K562 (cell line): ENCODE measurements at regions not wholly inside any gene's neighbourhood (a gene's known extent, or its start where the extent isn't known, plus 50 kb on each side); places are given as distances from the start of the nearest gene placed in this dataset.

Experiments
- ATAC-seq: fragments of 200-7000 bp; cut with Tn5 transposase; 3 replicates; pipeline ENCODE4 v1.9.1; 2020; ENCODE audit warnings: moderate library complexity
- BruUV-seq: library from RNA; stranded (reverse); fragments of 400-500 nt; replicated peaks from 2 replicates; lab custom pipeline; 2021; lab: Mats Ljungman, UMichigan
- CTCF ChIA-PET: fragments of 300-600 bp; formaldehyde crosslinking; extraction: SDS; loops from one replicate; lab custom pipeline; 2021; ENCODE audit warnings: low intra/inter-chr PET ratio; lab: Yijun Ruan, JAX
- POLR2A ChIA-PET: fragments of 300-600, 350-650 bp; sonication (Branson Sonifier 250); formaldehyde crosslinking; extraction: SDS; loops from one replicate; lab custom pipeline; 2021; ENCODE audit warnings: antibody characterized with exemption, inconsistent platforms; lab: Yijun Ruan, JAX
- DNase-seq, 4 experiments: peaks; one replicate each; pipeline versions ENCODE4 v3.0.0 to v3.0.0-alpha.2; 2011 to 2018; ENCODE audit warnings: low spot score in 3 of 4, mixed read lengths in 3 of 4; ENCODE audit errors: extremely low read depth in 1 of 4
- FAIRE-seq: peaks from 2 replicates; lab custom pipeline; 2011; peaks lifted over from hg19 to GRCh38; lab: Jason Lieb, UNC
- H2AFZ ChIP-seq: 2 replicates; pipeline ENCODE4 v1.6.0; 2011; ENCODE audit warnings: low read depth, low read length, control low read depth, inconsistent platforms
- H3K27ac ChIP-seq: fragments of 200-600 bp; 3 replicates; pipeline ENCODE4 v1.8.0; 2011; ENCODE audit warnings: low read depth, mild to moderate bottlenecking, control low read depth, inconsistent platforms, low read length, moderate library complexity, mixed read lengths; ENCODE audit errors: extremely low read depth
- H3K27me3 ChIP-seq, 2 experiments: fragments of 300-600 bp in 1 of 2; 2 replicates in 1 of 2; 3 replicates in 1 of 2; pipeline versions ENCODE4 v1.6.0 to v1.8.0; 2011; ENCODE audit warnings: inconsistent platforms in 2 of 2, low read length in 2 of 2, mild to moderate bottlenecking in 1 of 2, mixed read lengths in 1 of 2, moderate library complexity in 1 of 2; ENCODE audit not compliant: control insufficient read depth in 2 of 2, insufficient read depth in 2 of 2
- H3K36me3 ChIP-seq: fragments of 300-600 bp; 3 replicates; pipeline ENCODE4 v1.8.0; 2011; ENCODE audit warnings: mild to moderate bottlenecking, low read length, inconsistent platforms; ENCODE audit not compliant: control insufficient read depth, insufficient read depth
- H3K4me1 ChIP-seq, 2 experiments: fragments of 200-600 bp in 1 of 2; replicated peaks in 1 of 2; 2 replicates in 1 of 2; 3 replicates in 1 of 2; pipeline versions ENCODE4 v1.5.1 to v1.8.0; 2011; ENCODE audit warnings: inconsistent platforms in 2 of 2, low read length in 2 of 2, mild to moderate bottlenecking in 1 of 2, mixed read lengths in 1 of 2, moderate library complexity in 1 of 2; ENCODE audit not compliant: control insufficient read depth in 2 of 2, insufficient read depth in 2 of 2
- H3K4me2 ChIP-seq: 2 replicates; pipeline ENCODE4 v1.6.1; 2011; ENCODE audit warnings: low read length, control low read depth, inconsistent platforms, mixed read lengths; ENCODE audit not compliant: insufficient read depth
- H3K4me3 ChIP-seq: fragments of 200-600 bp; sonication (generic), shearing (Covaris generic); 2 replicates; pipeline ENCODE4 v1.5.1; 2016; ENCODE audit warnings: control low read depth, inconsistent platforms
- H3K79me2 ChIP-seq: fragments of 200-600 bp; 3 replicates; pipeline ENCODE4 v1.8.0; 2011; ENCODE audit warnings: low read length, inconsistent platforms; ENCODE audit not compliant: control insufficient read depth, insufficient read depth
- H3K9ac ChIP-seq, 2 experiments: 2 replicates each; pipeline versions ENCODE4 v1.6.0 to v1.6.1; 2011; ENCODE audit warnings: low read depth in 2 of 2, low read length in 2 of 2, control low read depth in 1 of 2, inconsistent platforms in 1 of 2, mild to moderate bottlenecking in 1 of 2, mixed read lengths in 1 of 2; ENCODE audit not compliant: insufficient read depth in 1 of 2
- H3K9me1 ChIP-seq: one replicate; pipeline ENCODE4 v1.6.0; 2011; ENCODE audit warnings: inconsistent platforms, mild to moderate bottlenecking, low read length, moderate library complexity; ENCODE audit not compliant: control insufficient read depth, insufficient read depth
- H3K9me3 ChIP-seq: replicated peaks from 2 replicates; pipeline ENCODE4 v1.5.1; 2011; ENCODE audit warnings: low read depth, low read length, inconsistent platforms; ENCODE audit not compliant: control insufficient read depth, insufficient read depth
- H4K20me1 ChIP-seq: replicated peaks from 2 replicates; pipeline ENCODE4 v1.6.1; 2011; ENCODE audit warnings: low read length, inconsistent platforms, mixed read lengths; ENCODE audit not compliant: control insufficient read depth, insufficient read depth
- ATF7 ChIP-seq: fragments of 450-650 bp; IDR thresholded peaks from 2 replicates; pipeline ENCODE4 v1.7.1; 2014; ENCODE audit warnings: mild to moderate bottlenecking, moderate library complexity
- C11orf30 ChIP-seq: fragments of 450-650 bp; IDR thresholded peaks from 2 replicates; pipeline ENCODE4 v1.6.1; 2016; ENCODE audit warnings: low read depth, mild to moderate bottlenecking
- COPS2 ChIP-seq: fragments of 450-650 bp; conservative IDR thresholded peaks from 2 replicates; pipeline ENCODE4 v1.6.1; 2016; ENCODE audit warnings: mild to moderate bottlenecking, moderate library complexity
- DNMT1 ChIP-seq: fragments of 450-650 bp; IDR thresholded peaks from 2 replicates; pipeline ENCODE4 v1.6.1; 2016; ENCODE audit warnings: antibody characterized with exemption, mild to moderate bottlenecking
- FOXK2 ChIP-seq, 2 experiments: fragments of 450-650 bp; IDR thresholded peaks in 1 of 2; conservative IDR thresholded peaks in 1 of 2; 2 replicates each; pipeline ENCODE4 v1.6.1; 2016; ENCODE audit warnings: low read depth in 2 of 2, mild to moderate bottlenecking in 1 of 2
- HMGN3 ChIP-seq: IDR thresholded peaks from 2 replicates; pipeline ENCODE4 v1.6.1; 2011; ENCODE audit warnings: borderline replicate concordance, low read depth, mild to moderate bottlenecking, mixed read lengths, low read length; ENCODE audit not compliant: insufficient read length; ENCODE audit errors: extremely low read depth
- L3MBTL2 ChIP-seq: fragments of 450-650 bp; IDR thresholded peaks from 2 replicates; pipeline ENCODE4 v1.6.1; 2016; ENCODE audit warnings: mild to moderate bottlenecking, moderate library complexity
- MAZ ChIP-seq, 2 experiments: fragments of 450-650 bp in 1 of 2; sonication (generic) in 1 of 2; formaldehyde crosslinking; IDR thresholded peaks in 1 of 2; conservative IDR thresholded peaks in 1 of 2; 2 replicates each; pipeline versions ENCODE4 v1.4.0 to v1.5.0; 2020; ENCODE audit warnings: mild to moderate bottlenecking in 1 of 2, missing genetic modification reagents in 1 of 2
- NCOA1 ChIP-seq: fragments of 450-650 bp; IDR thresholded peaks from 2 replicates; pipeline ENCODE4 v1.6.1; 2016; ENCODE audit warnings: low read depth
- NFYB ChIP-seq: IDR thresholded peaks from 2 replicates; pipeline ENCODE4 v1.6.1; 2011; ENCODE audit warnings: mild to moderate bottlenecking, moderate library complexity; ENCODE audit not compliant: insufficient read length; ENCODE audit errors: extremely low read depth
- RBM22 ChIP-seq: fragments of 200-400 bp; formaldehyde crosslinking; IDR thresholded peaks from 2 replicates; pipeline ENCODE4 v1.6.1; 2018; ENCODE audit warnings: low read length, low read depth; ENCODE audit not compliant: poor library complexity, severe bottlenecking
- TRIM24 ChIP-seq, 2 experiments: fragments of 450-650 bp; IDR thresholded peaks; 2 replicates each; pipeline ENCODE4 v1.6.1; 2016
- ZNF140 ChIP-seq: fragments of 250-450 bp; sonication (Bioruptor Pico); IDR thresholded peaks from 2 replicates; pipeline ENCODE4 v1.8.0; 2021; ENCODE audit warnings: moderate library complexity, mild to moderate bottlenecking, inconsistent platforms
- ZNF253 ChIP-seq: fragments of 250-450 bp; sonication (Bioruptor Pico); conservative IDR thresholded peaks from 2 replicates; pipeline ENCODE4 v1.6.1; 2021; ENCODE audit warnings: mild to moderate bottlenecking
- WGBS: fragments of 100-300 bp; shearing (Covaris generic); methylation state at CpG from one replicate; pipeline ENCODE4 v1.1.6; 2016; ENCODE audit warnings: low coverage, mixed read lengths; ENCODE audit not compliant: insufficient coverage; ENCODE audit errors: missing lambda C conversion rate; 5-methylcytosine and 5-hydroxymethylcytosine counted together
- in situ Hi-C: fragments of 300-500 bp; cut with MboI; formaldehyde crosslinking; loops from 4 replicates; pipeline ENCODE4 v1.15.0; 2018; ENCODE audit warnings: inconsistent platforms, mixed read lengths
- intact Hi-C: fragments of 100-400 bp; cut with micrococcal nuclease; formaldehyde crosslinking; loops from 2 replicates; pipeline ENCODE4 v1.14.2; 2022
- TF ChIP-seq, protein P1 (sequence below): fragments of 450-650 bp; IDR thresholded peaks from 2 replicates; pipeline ENCODE4 v1.6.1; 2016; ENCODE audit warnings: borderline replicate concordance
- TF ChIP-seq, protein P2 (sequence below): IDR thresholded peaks from 2 replicates; pipeline ENCODE4 v1.6.1; 2016; ENCODE audit warnings: missing genetic modification characterization, missing compliant biosample characterization

DNA sequence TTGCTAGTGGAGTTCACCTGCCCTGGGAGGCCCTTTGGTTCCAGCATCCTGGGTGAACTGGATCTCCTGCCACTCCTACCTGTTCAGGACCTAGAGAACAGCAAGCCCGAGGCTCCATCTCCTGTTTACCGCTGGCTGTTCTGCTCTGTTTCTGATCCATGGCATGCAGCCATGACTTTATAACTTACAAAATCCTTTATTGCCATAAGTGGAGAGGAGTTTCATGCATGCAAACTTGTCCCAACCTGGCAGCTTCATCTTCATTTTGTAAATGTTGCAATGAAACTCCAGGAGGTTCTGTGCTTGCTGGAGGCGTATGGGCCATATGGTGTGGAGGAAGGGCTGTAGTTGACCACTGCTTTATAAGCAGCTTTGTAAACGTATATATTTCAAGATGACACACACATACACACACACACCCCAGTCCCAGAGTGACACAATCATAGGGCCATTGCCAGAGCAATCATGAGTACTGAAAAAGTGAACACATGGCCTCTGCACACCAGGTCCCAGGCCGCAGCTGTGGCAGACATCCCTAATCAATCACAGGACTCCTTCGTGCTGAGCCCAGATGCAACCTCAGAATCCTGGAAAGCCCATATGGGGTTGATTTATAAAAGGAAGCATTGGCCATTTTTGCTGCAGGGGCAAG is 69.0 kb downstream of the UBIAD1 start (continued):
- TF ChIP-seq HMGN3 (no peak), FOXK2 (conservative IDR thresholded peaks at IDR 0.05 in 1 of 2, IDR thresholded peaks at IDR 0.05 in 1 of 2; ENCODE audit: low read depth in 2 of 2) (no peak), COPS2 (no peak)

DNA sequence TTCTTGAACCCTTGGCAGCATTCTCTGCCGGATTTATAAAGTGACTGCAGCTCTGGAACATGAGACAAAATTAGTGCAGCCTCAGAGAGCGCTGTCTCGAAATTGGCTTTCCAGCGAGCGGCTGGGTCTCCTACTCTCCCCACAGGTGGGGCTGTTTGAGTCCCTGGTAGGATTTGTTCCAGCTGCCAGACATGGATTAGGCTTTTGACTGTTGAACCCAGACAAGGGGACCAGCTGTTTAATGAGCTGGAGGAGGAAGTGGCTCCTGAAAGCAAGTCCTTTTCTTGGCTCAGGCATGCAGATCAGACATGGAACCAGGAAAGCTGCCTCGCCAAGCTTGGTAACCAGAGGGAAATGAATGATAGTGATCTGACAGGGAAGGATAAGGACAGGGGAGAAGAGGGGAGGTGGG is 69.6 kb downstream of the UBIAD1 start:
- FAIRE-seq, result no peak
- POLR2A ChIA-PET, result no interaction called here
- CTCF ChIA-PET, result no interaction called here
- TF ChIP-seq ZNF253 (CRISPR knock-in tag) (no peak), L3MBTL2 (no peak), TRIM24 (IDR thresholded peaks at IDR 0.05) (no peak), DNMT1 (no peak), ZNF140 (CRISPR knock-in tag) (no peak), NCOA1 (no peak), NFYB (no peak), MAZ (CRISPR knock-in tag; conservative IDR thresholded peaks at IDR 0.05 in 1 of 2, IDR thresholded peaks at IDR 0.05 in 1 of 2) (no peak), ATF7 (no peak), RBM22 (no peak), C11orf30 (no peak)
- TF ChIP-seq, protein P1, sequence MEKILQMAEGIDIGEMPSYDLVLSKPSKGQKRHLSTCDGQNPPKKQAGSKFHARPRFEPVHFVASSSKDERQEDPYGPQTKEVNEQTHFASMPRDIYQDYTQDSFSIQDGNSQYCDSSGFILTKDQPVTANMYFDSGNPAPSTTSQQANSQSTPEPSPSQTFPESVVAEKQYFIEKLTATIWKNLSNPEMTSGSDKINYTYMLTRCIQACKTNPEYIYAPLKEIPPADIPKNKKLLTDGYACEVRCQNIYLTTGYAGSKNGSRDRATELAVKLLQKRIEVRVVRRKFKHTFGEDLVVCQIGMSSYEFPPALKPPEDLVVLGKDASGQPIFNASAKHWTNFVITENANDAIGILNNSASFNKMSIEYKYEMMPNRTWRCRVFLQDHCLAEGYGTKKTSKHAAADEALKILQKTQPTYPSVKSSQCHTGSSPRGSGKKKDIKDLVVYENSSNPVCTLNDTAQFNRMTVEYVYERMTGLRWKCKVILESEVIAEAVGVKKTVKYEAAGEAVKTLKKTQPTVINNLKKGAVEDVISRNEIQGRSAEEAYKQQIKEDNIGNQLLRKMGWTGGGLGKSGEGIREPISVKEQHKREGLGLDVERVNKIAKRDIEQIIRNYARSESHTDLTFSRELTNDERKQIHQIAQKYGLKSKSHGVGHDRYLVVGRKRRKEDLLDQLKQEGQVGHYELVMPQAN, result no peak
- TF ChIP-seq, protein P2, sequence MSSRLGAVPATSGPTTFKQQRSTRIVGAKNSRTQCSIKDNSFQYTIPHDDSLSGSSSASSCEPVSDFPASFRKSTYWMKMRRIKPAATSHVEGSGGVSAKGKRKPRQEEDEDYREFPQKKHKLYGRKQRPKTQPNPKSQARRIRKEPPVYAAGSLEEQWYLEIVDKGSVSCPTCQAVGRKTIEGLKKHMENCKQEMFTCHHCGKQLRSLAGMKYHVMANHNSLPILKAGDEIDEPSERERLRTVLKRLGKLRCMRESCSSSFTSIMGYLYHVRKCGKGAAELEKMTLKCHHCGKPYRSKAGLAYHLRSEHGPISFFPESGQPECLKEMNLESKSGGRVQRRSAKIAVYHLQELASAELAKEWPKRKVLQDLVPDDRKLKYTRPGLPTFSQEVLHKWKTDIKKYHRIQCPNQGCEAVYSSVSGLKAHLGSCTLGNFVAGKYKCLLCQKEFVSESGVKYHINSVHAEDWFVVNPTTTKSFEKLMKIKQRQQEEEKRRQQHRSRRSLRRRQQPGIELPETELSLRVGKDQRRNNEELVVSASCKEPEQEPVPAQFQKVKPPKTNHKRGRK (tag), result no peak

More for the DNA sequence above, 69.6 kb downstream of the UBIAD1 start:
- BruUV-seq, result no TSS peak
- 2% methylated on average over 6 of the region's 6 CpGs for WGBS
- no peaks in the 10 kb centered on the region for H3K79me2 ChIP-seq
- ATAC-seq (no peak), DNase-seq (no peak)
- in situ Hi-C loops (no loop called here), intact Hi-C loops (no loop called here)
- no peaks in the 10 kb centered on the region for H3K9me3 ChIP-seq
- H3K9me1 ChIP-seq, result no peaks in the 10 kb centered on the region
- no peak overlapping the region for H3K9ac ChIP-seq
- no peak overlapping the region for H3K4me2 ChIP-seq
- H2AFZ ChIP-seq, result no peak overlapping the region
- H3K4me1 ChIP-seq, result peaks cover 0 to 3% of the 10 kb centered on the region in 2 experiments; a peak in 1 of 5 replicates
- no peaks in the 10 kb centered on the region; the same call in none of the 2 replicates for H4K20me1 ChIP-seq
- no peaks in the 10 kb centered on the region for H3K36me3 ChIP-seq
- no peak overlapping the region for H3K27ac ChIP-seq
- H3K27me3 ChIP-seq, result peaks cover 42 to 84% of the 10 kb centered on the region in 2 experiments; a peak in 4 of 5 replicates
- no peak overlapping the region for H3K4me3 ChIP-seq
